ENCODE measurements at regions not wholly inside any gene's neighbourhood (a gene's known extent, or its start where the extent isn't known, plus 50 kb on each side); places are given as distances from the start of the nearest gene placed in this dataset.

GRCh38 chrX:151801980-151802379 lies 67.4 kb downstream of the CNGA2 start:
- TF ChIP-seq, protein P1, sequence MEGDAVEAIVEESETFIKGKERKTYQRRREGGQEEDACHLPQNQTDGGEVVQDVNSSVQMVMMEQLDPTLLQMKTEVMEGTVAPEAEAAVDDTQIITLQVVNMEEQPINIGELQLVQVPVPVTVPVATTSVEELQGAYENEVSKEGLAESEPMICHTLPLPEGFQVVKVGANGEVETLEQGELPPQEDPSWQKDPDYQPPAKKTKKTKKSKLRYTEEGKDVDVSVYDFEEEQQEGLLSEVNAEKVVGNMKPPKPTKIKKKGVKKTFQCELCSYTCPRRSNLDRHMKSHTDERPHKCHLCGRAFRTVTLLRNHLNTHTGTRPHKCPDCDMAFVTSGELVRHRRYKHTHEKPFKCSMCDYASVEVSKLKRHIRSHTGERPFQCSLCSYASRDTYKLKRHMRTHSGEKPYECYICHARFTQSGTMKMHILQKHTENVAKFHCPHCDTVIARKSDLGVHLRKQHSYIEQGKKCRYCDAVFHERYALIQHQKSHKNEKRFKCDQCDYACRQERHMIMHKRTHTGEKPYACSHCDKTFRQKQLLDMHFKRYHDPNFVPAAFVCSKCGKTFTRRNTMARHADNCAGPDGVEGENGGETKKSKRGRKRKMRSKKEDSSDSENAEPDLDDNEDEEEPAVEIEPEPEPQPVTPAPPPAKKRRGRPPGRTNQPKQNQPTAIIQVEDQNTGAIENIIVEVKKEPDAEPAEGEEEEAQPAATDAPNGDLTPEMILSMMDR (IDR thresholded peaks at IDR 0.05): no peak
- TF ChIP-seq POLR2AphosphoS5 (IDR thresholded peaks at IDR 0.05) (no peak), EP300 (IDR thresholded peaks at IDR 0.05) (no peak), POLR2A (IDR thresholded peaks at IDR 0.05) (no peak)
